Hepatocyte (in vitro differentiated cells): ENCODE measurements at regions not wholly inside any gene's neighbourhood (a gene's known extent, or its start where the extent isn't known, plus 50 kb on each side); places are given as distances from the start of the nearest gene placed in this dataset.

Experiments used
- DNase-seq: peaks from one replicate; pipeline ENCODE4 v3.0.0-alpha.2; 2016; ENCODE audit warnings: low spot score
- H2AFZ ChIP-seq: fragments of 200-600 bp; sonication (generic); 2 replicates; pipeline ENCODE4 v1.6.0; 2016; ENCODE audit warnings: antibody characterized with exemption, mild to moderate bottlenecking
- H3K27ac ChIP-seq: fragments of 200-600 bp; sonication (generic); 2 replicates; pipeline ENCODE4 v1.5.1; 2016; ENCODE audit warnings: mild to moderate bottlenecking
- H3K27me3 ChIP-seq: fragments of 200-600 bp; sonication (generic); 2 replicates; pipeline ENCODE4 v1.6.1; 2016
- H3K36me3 ChIP-seq: fragments of 200-600 bp; sonication (generic); replicated peaks from 2 replicates; pipeline ENCODE4 v1.5.1; 2016; ENCODE audit warnings: low read depth; ENCODE audit not compliant: insufficient read depth
- H3K4me1 ChIP-seq: fragments of 200-600 bp; sonication (generic); 2 replicates; pipeline ENCODE4 v1.5.1; 2016; ENCODE audit warnings: mild to moderate bottlenecking, moderate library complexity; ENCODE audit not compliant: insufficient read depth
- H3K4me2 ChIP-seq: fragments of 200-600 bp; sonication (generic); 2 replicates; pipeline ENCODE4 v1.6.0; 2016
- H3K4me3 ChIP-seq: fragments of 200-600 bp; sonication (generic); 2 replicates; pipeline ENCODE4 v1.5.1; 2016; ENCODE audit warnings: mild to moderate bottlenecking
- H3K79me2 ChIP-seq: fragments of 200-600 bp; sonication (generic); 2 replicates; pipeline ENCODE4 v1.6.0; 2017; ENCODE audit warnings: mild to moderate bottlenecking
- H3K9me2 ChIP-seq: fragments of 200-600 bp; sonication (generic); replicated peaks from 2 replicates; pipeline ENCODE4 v1.6.0; 2017; ENCODE audit warnings: mild to moderate bottlenecking; ENCODE audit not compliant: insufficient read depth
- H3K9me3 ChIP-seq: fragments of 200-600 bp; sonication (generic); 2 replicates; pipeline ENCODE4 v1.5.1; 2016; ENCODE audit warnings: low read depth, mild to moderate bottlenecking
- H4K20me1 ChIP-seq: fragments of 200-600 bp; sonication (generic); 2 replicates; pipeline ENCODE4 v1.6.0; 2016; ENCODE audit warnings: mild to moderate bottlenecking; ENCODE audit not compliant: insufficient read depth, poor library complexity, severe bottlenecking
- CTCF ChIP-seq: fragments of 200-600 bp; sonication (generic); IDR thresholded peaks from 2 replicates; pipeline ENCODE4 v1.5.1; 2016; ENCODE audit warnings: antibody characterized with exemption, mild to moderate bottlenecking; ENCODE audit not compliant: poor library complexity
- EZH2 ChIP-seq: fragments of 200-600 bp; sonication (generic); IDR thresholded peaks from 2 replicates; pipeline ENCODE4 v1.6.1; 2016; ENCODE audit warnings: antibody characterized with exemption, mild to moderate bottlenecking, borderline replicate concordance
- EZH2phosphoT487 ChIP-seq: fragments of 200-600 bp; sonication (generic); IDR thresholded peaks from one replicate; pipeline ENCODE4 v1.6.1; 2018; ENCODE audit warnings: antibody characterized with exemption, mild to moderate bottlenecking, low read depth, moderate library complexity; ENCODE audit not compliant: unreplicated experiment, severe bottlenecking
- WGBS: methylation state at CpG from one replicate; pipeline ENCODE4 v1.1.6; 2016; ENCODE audit warnings: low lambda C conversion rate; ENCODE audit errors: missing lambda C conversion rate; 5-methylcytosine and 5-hydroxymethylcytosine counted together

GRCh38 chr4:160284516-160284915, 1181.6 kb downstream of the RAPGEF2 start:
- Histone ChIP-seq H3K4me1 (no peaks in the 10 kb centered on the region), H3K36me3 (no peaks in the 10 kb centered on the region), H2AFZ (no peak overlapping the region), H3K9me3 (no peaks in the 10 kb centered on the region), H3K9me2 (no peaks in the 10 kb centered on the region), H3K4me2 (no peak overlapping the region), H3K27me3 (no peaks in the 10 kb centered on the region), H3K79me2 (no peaks in the 10 kb centered on the region), H3K27ac (no peak overlapping the region), H4K20me1 (no peaks in the 10 kb centered on the region), H3K4me3 (no peak overlapping the region)
- 76% methylated on average over 1 of the region's 1 CpG for WGBS
- no peak for DNase-seq
- no peak for TF ChIP-seq CTCF
- TF ChIP-seq EZH2phosphoT487: no peak
- no peak for TF ChIP-seq EZH2

GRCh38 chr4:160286051-160286450, 1183.2 kb downstream of the RAPGEF2 start:
- Histone ChIP-seq H2AFZ (no peak overlapping the region), H3K27ac (no peak overlapping the region), H3K9me2 (no peaks in the 10 kb centered on the region), H3K36me3 (no peaks in the 10 kb centered on the region), H3K4me2 (no peak overlapping the region), H3K4me3 (no peak overlapping the region), H4K20me1 (no peaks in the 10 kb centered on the region), H3K79me2 (no peaks in the 10 kb centered on the region), H3K27me3 (no peaks in the 10 kb centered on the region), H3K9me3 (no peaks in the 10 kb centered on the region), H3K4me1 (no peaks in the 10 kb centered on the region)
- no peak for DNase-seq
- TF ChIP-seq EZH2phosphoT487 (no peak), CTCF (no peak), EZH2 (no peak)
- 0% methylated on average over 1 of the region's 1 CpG for WGBS

- H4K20me1 ChIP-seq: no peaks in the 10 kb centered on the region
- WGBS: 74% methylated on average over 1 of the region's 1 CpG
- DNase-seq: no peak
- no peak overlapping the region for H3K4me3 ChIP-seq
- no peaks in the 10 kb centered on the region for H3K4me1 ChIP-seq
- H3K27me3 ChIP-seq: no peaks in the 10 kb centered on the region
- H3K9me3 ChIP-seq: no peaks in the 10 kb centered on the region
- no peak overlapping the region for H2AFZ ChIP-seq
- TF ChIP-seq CTCF (no peak), EZH2 (no peak), EZH2phosphoT487 (no peak)
- no peaks in the 10 kb centered on the region for H3K36me3 ChIP-seq
- no peak overlapping the region for H3K27ac ChIP-seq
- H3K4me2 ChIP-seq: no peak overlapping the region
- no peaks in the 10 kb centered on the region for H3K79me2 ChIP-seq
- H3K9me2 ChIP-seq: no peaks in the 10 kb centered on the region
Measured at GRCh38 chr4:160296476-160296875, 1193.6 kb downstream of the RAPGEF2 start.

GRCh38 chr4:160299177-160299576, 1196.3 kb downstream of the RAPGEF2 start:
- Histone ChIP-seq H2AFZ (no peak overlapping the region), H3K4me2 (no peak overlapping the region), H3K4me3 (no peak overlapping the region), H3K79me2 (no peaks in the 10 kb centered on the region), H3K4me1 (no peaks in the 10 kb centered on the region), H3K9me3 (no peaks in the 10 kb centered on the region), H3K27ac (no peak overlapping the region), H3K9me2 (no peaks in the 10 kb centered on the region), H4K20me1 (no peaks in the 10 kb centered on the region), H3K27me3 (no peaks in the 10 kb centered on the region), H3K36me3 (no peaks in the 10 kb centered on the region)
- whole genome bisulfite sequencing: 77% methylated on average over 1 of the region's 1 CpG
- DNase-seq: no peak
- TF ChIP-seq CTCF (no peak), EZH2phosphoT487 (no peak), EZH2 (no peak)
